ENCODE measurements at regions not wholly inside any gene's neighbourhood (a gene's known extent, or its start where the extent isn't known, plus 50 kb on each side); places are given as distances from the start of the nearest gene placed in this dataset.

DNA sequence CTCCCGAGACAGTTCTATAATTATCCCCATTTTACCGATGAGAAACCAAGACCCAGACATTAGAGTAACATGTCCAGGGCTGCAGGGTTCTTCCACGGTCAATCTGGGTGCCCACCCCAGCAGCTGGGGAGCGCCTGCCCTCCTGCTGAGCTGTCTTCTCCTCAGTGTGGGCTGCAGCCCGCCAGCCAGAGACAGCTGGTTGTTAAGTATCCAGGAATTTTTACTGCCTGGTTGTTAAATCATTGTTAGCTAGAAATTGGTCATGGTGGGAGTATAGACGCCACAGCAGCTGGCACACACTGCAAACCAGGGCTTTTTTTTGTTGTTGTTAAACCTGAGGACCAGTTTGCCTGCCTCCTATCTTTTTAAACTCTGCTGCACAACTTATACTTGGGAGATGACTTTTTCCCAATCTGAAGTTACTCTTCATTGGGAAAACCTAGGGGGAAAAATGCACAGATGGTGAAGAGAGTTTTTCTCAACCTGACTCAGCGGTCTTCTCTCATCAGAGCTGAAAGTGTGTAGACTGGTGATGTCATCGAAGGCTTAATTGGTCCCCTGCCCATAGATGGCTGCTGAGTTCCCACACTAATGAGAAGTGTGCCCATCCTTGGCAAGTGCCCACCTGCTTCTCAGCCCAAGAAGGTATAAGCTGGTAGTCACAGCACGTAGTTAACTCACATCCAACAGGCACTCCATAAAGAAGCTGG is 208.6 kb downstream of the DRD1 start:
- no peaks in the 10 kb centered on the region for H3K36me3 Mint-ChIP-seq
- no peaks in the 10 kb centered on the region for H3K9me3 Mint-ChIP-seq (ENCODE audit: low read depth)

DNA sequence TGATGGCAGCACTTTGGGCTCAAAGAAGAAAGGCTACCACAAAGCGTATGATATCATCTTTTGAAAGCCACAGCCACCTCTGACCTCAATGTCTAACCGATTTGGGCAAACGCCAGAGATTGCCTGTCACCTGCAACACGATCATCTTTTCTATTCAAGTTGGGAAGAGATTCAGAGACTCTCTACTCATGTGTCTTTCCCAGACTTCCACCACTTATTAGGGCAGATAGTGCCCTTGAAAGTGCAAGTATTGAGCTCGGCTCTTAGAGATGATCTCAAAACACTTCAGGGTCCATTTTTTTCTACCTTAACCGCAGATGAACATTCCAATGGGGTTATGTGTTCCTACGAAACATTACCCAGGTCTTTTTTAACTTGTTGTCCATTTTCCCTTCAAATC is 213.7 kb downstream of the DRD1 start:
- H3K4me3 Mint-ChIP-seq: no peak overlapping the region
- ATAC-seq (no peak), DNase-seq (no peak)
- peaks cover 7% of the 10 kb centered on the region for H3K27me3 Mint-ChIP-seq
- no peaks in the 10 kb centered on the region for H3K4me1 Mint-ChIP-seq
- H3K27ac Mint-ChIP-seq: no peak overlapping the region
- CTCF ChIA-PET: no interaction called here
- no peaks in the 10 kb centered on the region for H3K9me3 Mint-ChIP-seq (ENCODE audit: low read depth)
- H3K36me3 Mint-ChIP-seq: no peaks in the 10 kb centered on the region

More for the DNA sequence above, 208.6 kb downstream of the DRD1 start:
- H3K27ac Mint-ChIP-seq: no peak overlapping the region
- CTCF ChIA-PET: no interaction called here
- peaks cover 6% of the 10 kb centered on the region for H3K27me3 Mint-ChIP-seq
- ATAC-seq: no peak
- H3K4me1 Mint-ChIP-seq: no peaks in the 10 kb centered on the region
- DNase-seq: no peak
- H3K4me3 Mint-ChIP-seq: no peak overlapping the region

DNA sequence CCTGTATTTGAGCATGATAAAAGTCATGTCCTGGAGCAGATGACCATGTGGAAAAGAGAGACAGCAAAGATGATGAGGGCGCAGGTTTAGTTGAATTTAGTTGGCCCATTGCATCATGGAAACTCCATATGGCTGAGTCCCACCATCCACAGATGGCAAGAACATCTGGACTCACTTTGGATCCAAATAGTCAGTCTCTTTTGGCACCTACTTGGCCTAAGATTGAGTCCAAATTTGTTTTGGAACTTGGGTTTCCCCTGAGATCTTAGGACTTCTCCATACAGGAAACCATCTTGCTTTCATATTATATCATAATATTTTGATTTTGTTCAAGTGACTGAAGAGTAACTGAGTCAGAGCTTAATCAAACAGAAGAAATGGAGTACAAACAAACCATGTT is 217.5 kb downstream of the DRD1 start:
- peaks cover 7% of the 10 kb centered on the region for H3K27me3 Mint-ChIP-seq
- no peaks in the 10 kb centered on the region for H3K36me3 Mint-ChIP-seq
- no peaks in the 10 kb centered on the region for H3K9me3 Mint-ChIP-seq (ENCODE audit: low read depth)
- ATAC-seq (no peak), DNase-seq (no peak)
- H3K4me1 Mint-ChIP-seq: no peaks in the 10 kb centered on the region
- no peak overlapping the region for H3K27ac Mint-ChIP-seq
- CTCF ChIA-PET: no interaction called here
- no peak overlapping the region for H3K4me3 Mint-ChIP-seq

DNA sequence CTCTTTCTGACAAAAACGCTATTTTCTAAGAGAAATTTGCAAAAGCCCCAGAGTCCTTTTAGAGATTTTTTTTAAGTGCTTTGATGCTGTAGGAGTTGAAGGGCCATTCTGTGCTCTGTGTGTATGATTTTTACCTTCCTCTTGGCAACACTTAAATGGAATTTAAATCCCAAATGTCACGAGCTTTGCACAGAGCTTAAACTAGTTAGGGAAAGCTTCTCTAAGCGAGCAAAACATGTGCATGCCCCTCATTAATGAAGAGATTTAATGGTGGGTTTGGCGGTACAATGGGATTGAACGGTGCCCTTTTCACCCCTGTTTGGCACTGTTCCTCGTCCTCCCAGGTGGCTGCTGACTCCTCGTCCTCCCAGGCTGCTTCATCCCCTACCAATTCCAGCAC is 220.7 kb downstream of the DRD1 start:
- CTCF ChIA-PET: no interaction called here
- Mint-ChIP-seq H3K27me3 (peaks cover 7% of the 10 kb centered on the region), H3K4me1 (no peaks in the 10 kb centered on the region), H3K9me3 (ENCODE audit: low read depth) (no peaks in the 10 kb centered on the region), H3K36me3 (no peaks in the 10 kb centered on the region), H3K4me3 (no peak overlapping the region), H3K27ac (no peak overlapping the region)
- no peak for ATAC-seq
- no peak for DNase-seq

DNA sequence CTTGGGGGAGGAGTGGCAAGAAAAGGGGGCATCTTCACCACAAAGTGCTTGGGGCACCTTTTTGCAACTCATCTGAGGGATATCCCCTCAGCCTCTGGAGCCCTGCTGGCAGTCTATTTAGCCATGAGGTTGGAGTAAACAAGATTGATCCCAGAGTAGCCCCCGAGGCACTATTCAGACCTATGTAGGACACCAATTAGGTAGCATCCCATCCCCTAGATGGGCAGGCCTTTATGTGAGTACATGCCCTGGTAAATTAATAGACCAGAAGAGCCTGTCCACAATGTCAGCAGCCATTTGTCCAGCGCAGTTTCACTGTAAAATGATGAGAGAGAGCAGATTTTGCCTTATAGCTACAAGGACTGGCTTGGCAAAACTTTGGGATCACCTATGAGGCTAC is 221.4 kb downstream of the DRD1 start:
- H3K9me3 Mint-ChIP-seq (ENCODE audit: low read depth): no peaks in the 10 kb centered on the region
- H3K4me3 Mint-ChIP-seq: no peak overlapping the region
- ATAC-seq: no peak
- H3K27me3 Mint-ChIP-seq: peaks cover 7% of the 10 kb centered on the region
- H3K27ac Mint-ChIP-seq: no peak overlapping the region
- H3K36me3 Mint-ChIP-seq: no peaks in the 10 kb centered on the region
- no peak for DNase-seq
- no peaks in the 10 kb centered on the region for H3K4me1 Mint-ChIP-seq
- CTCF ChIA-PET: no interaction called here

DNA sequence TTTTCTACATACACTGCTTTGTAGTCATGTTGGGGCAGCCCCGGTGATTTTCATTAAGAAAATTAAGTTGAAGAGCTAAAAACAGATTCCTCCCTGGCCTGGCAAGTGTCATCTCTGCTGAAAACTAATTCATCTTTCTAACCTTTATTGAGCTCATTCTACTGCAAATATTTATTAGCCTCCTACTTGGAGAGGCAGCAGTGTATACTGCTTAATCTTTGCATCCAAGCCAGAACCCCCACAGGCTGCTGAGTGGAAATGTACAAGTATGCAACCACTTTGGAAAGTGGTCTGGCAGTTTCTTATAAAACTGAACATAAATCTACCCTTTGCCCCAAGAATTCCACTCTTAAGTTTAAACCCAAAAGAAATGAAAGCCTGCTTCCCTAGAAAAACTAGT is 223.4 kb downstream of the DRD1 start:
- no peaks in the 10 kb centered on the region for H3K27me3 Mint-ChIP-seq
- H3K4me3 Mint-ChIP-seq: no peak overlapping the region
- H3K36me3 Mint-ChIP-seq: no peaks in the 10 kb centered on the region
- no peak overlapping the region for H3K27ac Mint-ChIP-seq
- CTCF ChIA-PET: no interaction called here
- ATAC-seq (no peak), DNase-seq (no peak)
- no peaks in the 10 kb centered on the region for H3K9me3 Mint-ChIP-seq (ENCODE audit: low read depth)
- no peaks in the 10 kb centered on the region for H3K4me1 Mint-ChIP-seq

DNA sequence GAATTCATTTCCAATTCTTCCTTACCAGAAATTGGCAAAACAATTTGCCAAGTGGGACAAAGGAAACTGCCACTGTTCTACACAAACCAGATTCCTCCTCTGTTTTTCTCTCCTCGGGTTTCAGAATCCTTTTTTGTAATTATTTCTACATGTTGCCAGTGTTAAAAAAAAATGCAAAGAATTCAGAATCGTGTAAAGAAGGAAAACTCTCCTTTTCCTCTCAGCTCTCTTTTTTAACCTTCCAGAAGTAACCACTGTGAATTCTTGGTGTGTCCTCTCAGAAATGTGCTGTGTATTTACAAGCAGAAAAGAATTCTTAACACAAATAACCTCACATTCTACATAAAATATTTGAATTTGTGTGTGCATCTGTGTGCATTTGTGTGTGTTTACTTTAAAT is 224.6 kb downstream of the DRD1 start:
- Mint-ChIP-seq H3K4me3 (no peak overlapping the region), H3K4me1 (no peaks in the 10 kb centered on the region), H3K36me3 (no peaks in the 10 kb centered on the region), H3K27me3 (no peaks in the 10 kb centered on the region), H3K27ac (no peak overlapping the region), H3K9me3 (ENCODE audit: low read depth) (no peaks in the 10 kb centered on the region)
- DNase-seq (no peak), ATAC-seq (no peak)
- CTCF ChIA-PET: no interaction called here

DNA sequence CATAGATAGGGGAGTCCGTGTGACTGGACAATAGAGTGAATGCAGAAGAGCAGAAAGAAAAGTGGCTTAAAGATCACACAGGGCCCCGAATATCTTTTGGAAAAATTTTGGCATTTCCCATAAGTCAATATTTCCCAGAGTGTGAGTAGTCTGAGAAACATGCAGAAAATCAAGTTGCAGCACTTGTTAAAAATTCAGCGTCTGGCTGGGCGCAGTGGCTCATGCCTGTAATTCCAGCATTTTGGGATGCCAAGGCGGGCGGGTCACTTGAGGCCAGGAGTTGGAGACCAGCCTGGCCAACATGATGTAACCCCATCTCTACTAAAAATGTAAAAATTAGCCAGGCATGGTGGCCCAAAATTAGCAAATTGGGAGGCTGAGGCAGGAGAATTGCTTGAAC is 227.0 kb downstream of the DRD1 start:
- Mint-ChIP-seq H3K27me3 (no peaks in the 10 kb centered on the region), H3K4me3 (no peak overlapping the region), H3K4me1 (no peaks in the 10 kb centered on the region), H3K9me3 (ENCODE audit: low read depth) (no peaks in the 10 kb centered on the region), H3K27ac (no peak overlapping the region), H3K36me3 (no peaks in the 10 kb centered on the region)
- ATAC-seq (no peak), DNase-seq (no peak)
- CTCF ChIA-PET: no interaction called here

DNA sequence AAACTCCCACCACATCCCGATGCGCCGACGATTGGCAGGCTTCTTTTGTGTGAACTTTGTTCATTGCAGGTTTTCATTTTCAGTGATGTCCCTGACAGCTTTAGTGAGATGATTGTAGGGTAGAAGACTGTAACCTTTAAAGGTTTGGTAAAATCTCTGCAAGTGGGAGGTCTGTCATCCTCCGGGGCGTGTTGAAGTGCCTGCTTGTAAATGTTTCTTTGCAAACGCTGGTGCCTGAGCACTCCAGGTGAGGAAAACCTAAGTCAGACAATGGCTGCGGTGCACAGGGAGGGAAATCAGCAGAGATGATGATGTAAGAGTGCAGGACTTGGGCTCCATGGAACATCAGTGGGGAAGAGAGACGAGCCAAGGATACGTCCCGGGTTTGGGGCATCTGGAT is 228.1 kb downstream of the DRD1 start:
- no peak for DNase-seq
- H3K36me3 Mint-ChIP-seq: no peaks in the 10 kb centered on the region
- CTCF ChIA-PET: no interaction called here
- H3K27ac Mint-ChIP-seq: no peak overlapping the region
- ATAC-seq: no peak
- no peaks in the 10 kb centered on the region for H3K27me3 Mint-ChIP-seq
- H3K4me1 Mint-ChIP-seq: no peaks in the 10 kb centered on the region
- no peaks in the 10 kb centered on the region for H3K9me3 Mint-ChIP-seq (ENCODE audit: low read depth)
- no peak overlapping the region for H3K4me3 Mint-ChIP-seq

DNA sequence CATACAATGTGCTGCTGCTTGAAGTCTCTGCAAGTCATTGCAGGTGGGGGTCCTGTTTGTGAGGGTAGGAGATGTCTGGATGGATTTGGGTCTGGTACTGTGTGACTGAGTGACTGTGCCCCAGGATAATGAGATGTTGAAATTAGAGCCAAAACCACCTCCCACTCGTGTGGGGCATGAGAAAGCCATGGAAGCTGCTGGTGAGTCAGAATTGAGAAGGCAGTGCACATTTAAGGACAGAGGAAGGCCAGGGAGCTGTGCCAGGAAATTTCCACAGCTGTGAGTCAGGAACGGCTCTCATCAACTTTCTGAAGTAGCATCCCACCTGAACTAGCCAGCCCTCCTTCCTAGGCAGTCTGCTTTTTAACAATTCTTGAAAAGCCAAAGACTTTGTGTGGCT is 229.8 kb downstream of the DRD1 start:
- H3K27me3 Mint-ChIP-seq: no peaks in the 10 kb centered on the region
- H3K4me1 Mint-ChIP-seq: no peaks in the 10 kb centered on the region
- no peaks in the 10 kb centered on the region for H3K9me3 Mint-ChIP-seq (ENCODE audit: low read depth)
- no peak overlapping the region for H3K4me3 Mint-ChIP-seq
- CTCF ChIA-PET: no interaction called here
- DNase-seq (no peak), ATAC-seq (no peak)
- no peaks in the 10 kb centered on the region for H3K36me3 Mint-ChIP-seq
- H3K27ac Mint-ChIP-seq: no peak overlapping the region

DNA sequence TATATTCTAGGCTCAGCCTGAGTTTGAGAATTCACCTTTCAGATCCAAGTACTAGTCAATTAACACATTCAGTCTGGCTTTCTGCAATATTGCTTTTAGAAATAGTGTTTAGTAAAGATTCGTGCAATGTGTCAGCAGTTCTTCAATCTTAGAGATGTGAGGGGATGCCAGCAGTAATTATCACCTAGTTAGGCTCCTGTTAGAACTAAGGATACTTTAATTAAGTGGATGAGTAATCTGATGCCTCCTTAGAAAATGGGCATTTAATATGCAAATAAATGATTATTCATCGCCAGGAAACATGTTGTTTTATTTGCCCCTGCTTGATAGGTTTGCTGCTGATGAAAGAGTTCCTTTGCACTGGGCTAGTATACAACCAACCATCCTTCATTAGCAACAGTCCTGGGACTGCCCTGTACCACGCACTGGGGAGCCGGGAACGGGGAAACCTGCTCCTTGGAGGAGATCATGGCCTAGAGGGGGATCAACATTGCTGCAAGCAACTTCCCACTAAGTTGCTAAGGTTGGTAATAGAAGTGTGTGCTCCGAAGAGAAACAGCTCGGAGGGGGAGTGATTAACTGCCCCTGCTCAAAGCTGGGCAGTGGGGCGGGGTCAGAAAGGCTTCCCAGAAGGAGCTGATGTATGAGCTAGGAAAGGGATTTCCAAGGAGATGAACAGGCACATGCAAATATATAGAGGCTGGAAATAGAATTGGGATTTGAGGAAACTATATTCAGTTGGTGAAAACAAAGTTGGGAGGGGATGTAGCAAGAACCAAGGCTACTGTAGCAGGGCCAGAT is 231.8 kb downstream of the DRD1 start:
- Mint-ChIP-seq H3K27ac (no peak overlapping the region), H3K9me3 (ENCODE audit: low read depth) (no peaks in the 10 kb centered on the region), H3K27me3 (no peaks in the 10 kb centered on the region), H3K4me1 (no peaks in the 10 kb centered on the region), H3K4me3 (no peak overlapping the region), H3K36me3 (no peaks in the 10 kb centered on the region)
- ATAC-seq (no peak), DNase-seq (no peak)
- CTCF ChIA-PET: no interaction called here

DNA sequence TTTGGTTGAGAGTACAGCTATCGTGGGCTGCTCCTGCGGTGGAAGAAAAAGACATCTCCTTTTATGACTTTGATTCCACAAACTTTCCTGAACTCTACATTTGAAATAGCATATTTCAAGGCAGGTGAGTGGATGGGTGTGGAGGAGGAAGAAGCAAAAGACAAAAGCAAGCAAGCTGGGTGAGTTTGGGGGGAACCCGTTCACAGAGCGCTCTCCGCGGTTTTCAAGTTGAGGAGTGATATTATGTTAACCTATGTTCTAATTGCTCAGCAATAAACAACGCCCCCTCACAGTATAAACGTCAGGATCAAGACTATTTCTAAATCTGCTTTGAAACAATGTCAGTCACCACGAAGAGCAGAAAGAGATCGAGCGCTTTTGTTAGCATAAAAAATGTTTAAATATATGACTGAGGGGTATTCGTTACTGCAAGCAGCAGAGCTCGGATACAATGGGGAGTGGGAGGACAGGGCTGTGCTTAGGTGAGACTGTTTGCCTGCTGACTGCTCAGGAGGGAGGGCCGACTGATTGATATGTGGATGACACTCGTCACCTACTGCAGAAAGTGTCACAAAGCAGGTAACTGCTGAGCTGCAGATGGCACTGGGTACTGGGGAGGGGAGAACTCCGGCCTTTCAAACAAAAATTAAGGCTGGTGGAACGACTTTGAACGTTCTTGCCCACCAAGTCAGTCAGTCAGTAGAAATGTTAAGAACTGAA is 236.5 kb downstream of the DRD1 start:
- ATAC-seq: no peak
- Mint-ChIP-seq H3K36me3 (no peaks in the 10 kb centered on the region), H3K27me3 (peaks cover 3% of the 10 kb centered on the region), H3K4me1 (no peaks in the 10 kb centered on the region), H3K4me3 (no peak overlapping the region), H3K27ac (no peak overlapping the region), H3K9me3 (ENCODE audit: low read depth) (no peaks in the 10 kb centered on the region)
- CTCF ChIA-PET: no interaction called here
- no peak for DNase-seq

DNA sequence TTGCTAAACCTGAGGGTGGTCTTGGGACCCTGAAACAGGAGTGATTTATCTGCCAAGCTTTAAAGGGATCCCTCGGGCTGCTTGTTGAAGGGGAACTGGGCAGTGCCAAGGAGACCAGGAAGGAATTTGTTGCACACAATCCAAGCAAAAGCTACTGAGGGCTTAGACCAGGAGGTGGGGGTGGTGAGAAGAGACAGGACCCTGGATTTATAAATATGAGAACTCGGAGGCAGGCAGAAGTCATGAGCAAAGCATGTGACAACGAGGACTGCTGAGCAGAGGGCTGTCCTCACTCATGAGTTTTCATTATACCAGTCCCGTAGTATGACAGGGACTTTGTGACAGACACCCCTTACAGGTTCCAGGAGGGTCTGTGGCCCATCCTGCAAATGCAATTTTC is 237.3 kb downstream of the DRD1 start:
- H3K27ac Mint-ChIP-seq: no peak overlapping the region
- H3K4me1 Mint-ChIP-seq: no peaks in the 10 kb centered on the region
- H3K9me3 Mint-ChIP-seq (ENCODE audit: low read depth): no peaks in the 10 kb centered on the region
- ATAC-seq: no peak
- peaks cover 3% of the 10 kb centered on the region for H3K27me3 Mint-ChIP-seq
- DNase-seq: no peak
- H3K36me3 Mint-ChIP-seq: no peaks in the 10 kb centered on the region
- H3K4me3 Mint-ChIP-seq: no peak overlapping the region
- CTCF ChIA-PET: interaction anchor here (1.2 kb wide), 1 partner anchor 80 kb away, joined by 4 read pairs; no protein-coding TSS in a partner anchor

DNA sequence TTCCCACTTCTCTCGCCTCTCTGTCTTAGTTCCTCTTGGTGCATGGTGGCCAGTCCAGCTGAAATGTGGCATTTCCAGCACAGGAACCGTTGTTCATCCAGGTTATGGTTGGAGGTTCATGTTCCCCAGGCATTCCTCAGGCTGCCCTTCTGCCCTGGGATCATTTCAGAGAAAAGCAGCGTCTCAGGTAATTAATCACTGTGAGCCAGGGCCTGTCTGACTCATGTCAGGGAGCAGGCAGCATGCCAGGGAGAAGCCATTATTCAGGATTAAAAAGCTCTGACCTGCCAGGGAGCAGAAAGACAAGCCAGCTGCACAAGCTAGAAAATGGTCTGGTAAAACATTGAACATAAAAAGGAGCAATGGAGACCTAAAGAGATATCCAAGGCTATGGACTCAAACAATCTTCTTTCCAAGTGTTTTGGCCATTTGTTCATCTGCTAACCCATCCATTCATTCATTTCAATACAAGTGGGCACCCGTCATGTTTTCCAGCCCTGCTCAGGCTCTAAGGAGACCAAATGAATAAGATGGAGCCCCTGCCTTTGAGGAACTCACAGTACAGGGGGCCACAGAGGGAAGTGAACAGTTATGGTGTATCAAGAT is 241.4 kb downstream of the DRD1 start:
- no peaks in the 10 kb centered on the region for H3K36me3 Mint-ChIP-seq
- ATAC-seq (no peak), DNase-seq (no peak)
- H3K9me3 Mint-ChIP-seq (ENCODE audit: low read depth): no peaks in the 10 kb centered on the region
- peaks cover 7% of the 10 kb centered on the region for H3K27me3 Mint-ChIP-seq
- H3K27ac Mint-ChIP-seq: no peak overlapping the region
- H3K4me3 Mint-ChIP-seq: no peak overlapping the region
- CTCF ChIA-PET: no interaction called here
- H3K4me1 Mint-ChIP-seq: no peaks in the 10 kb centered on the region
